GM12872 (cell line): ENCODE measurements at regions not wholly inside any gene's neighbourhood (a gene's known extent, or its start where the extent isn't known, plus 50 kb on each side); places are given as distances from the start of the nearest gene placed in this dataset.

Experiments
- TF ChIP-seq, protein P1 (sequence below): IDR thresholded peaks from 3 replicates; pipeline ENCODE4 v1.5.1; 2011; ENCODE audit warnings: low read depth, mild to moderate bottlenecking, low read length, moderate library complexity; ENCODE audit not compliant: insufficient read depth

DNA sequence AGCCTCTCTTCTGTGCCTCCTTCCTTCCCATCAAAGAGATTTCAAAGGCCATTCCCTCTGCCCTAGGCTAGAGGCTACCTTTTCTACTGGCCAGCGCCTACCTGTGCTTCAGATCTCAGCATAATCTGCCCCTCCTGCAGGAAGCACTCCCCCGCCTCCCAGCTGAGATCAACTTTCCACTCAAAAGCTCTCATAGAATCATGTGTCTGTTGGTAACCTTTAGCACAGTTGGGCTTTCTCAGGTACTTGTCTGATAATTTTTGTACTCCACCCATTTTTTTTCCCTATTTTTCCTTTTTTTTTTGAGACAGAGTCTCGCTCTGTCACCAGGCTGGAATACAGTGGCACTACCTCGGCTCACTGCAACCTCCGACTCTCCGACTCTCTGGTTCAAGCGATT lies 231.0 kb upstream of the PRSS58 start:
- TF ChIP-seq, protein P1, sequence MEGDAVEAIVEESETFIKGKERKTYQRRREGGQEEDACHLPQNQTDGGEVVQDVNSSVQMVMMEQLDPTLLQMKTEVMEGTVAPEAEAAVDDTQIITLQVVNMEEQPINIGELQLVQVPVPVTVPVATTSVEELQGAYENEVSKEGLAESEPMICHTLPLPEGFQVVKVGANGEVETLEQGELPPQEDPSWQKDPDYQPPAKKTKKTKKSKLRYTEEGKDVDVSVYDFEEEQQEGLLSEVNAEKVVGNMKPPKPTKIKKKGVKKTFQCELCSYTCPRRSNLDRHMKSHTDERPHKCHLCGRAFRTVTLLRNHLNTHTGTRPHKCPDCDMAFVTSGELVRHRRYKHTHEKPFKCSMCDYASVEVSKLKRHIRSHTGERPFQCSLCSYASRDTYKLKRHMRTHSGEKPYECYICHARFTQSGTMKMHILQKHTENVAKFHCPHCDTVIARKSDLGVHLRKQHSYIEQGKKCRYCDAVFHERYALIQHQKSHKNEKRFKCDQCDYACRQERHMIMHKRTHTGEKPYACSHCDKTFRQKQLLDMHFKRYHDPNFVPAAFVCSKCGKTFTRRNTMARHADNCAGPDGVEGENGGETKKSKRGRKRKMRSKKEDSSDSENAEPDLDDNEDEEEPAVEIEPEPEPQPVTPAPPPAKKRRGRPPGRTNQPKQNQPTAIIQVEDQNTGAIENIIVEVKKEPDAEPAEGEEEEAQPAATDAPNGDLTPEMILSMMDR = no peak

DNA sequence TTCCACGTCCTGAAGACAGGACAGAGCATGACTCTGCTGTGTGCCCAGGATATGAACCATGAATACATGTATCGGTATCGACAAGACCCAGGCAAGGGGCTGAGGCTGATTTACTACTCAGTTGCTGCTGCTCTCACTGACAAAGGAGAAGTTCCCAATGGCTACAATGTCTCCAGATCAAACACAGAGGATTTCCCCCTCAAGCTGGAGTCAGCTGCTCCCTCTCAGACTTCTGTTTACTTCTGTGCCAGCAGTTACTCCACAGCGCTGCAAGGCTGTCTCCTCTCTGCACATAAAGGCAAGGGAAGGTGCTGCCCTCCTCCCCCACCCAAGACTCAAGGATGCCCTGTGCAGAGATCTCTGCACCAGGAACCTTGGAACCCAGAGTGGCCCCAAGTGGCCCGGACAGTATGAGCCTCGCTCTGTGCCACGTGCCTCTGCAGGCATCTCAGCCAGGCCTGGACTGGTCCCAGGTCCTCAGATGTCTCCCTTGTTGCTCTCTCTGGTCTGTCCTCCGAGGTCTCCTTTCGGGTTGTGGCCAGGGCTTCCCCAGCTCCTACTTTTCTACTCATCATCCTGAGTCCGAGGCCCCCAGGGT lies 230.3 kb upstream of the PRSS58 start:
- TF ChIP-seq, protein P1 = no peak

DNA sequence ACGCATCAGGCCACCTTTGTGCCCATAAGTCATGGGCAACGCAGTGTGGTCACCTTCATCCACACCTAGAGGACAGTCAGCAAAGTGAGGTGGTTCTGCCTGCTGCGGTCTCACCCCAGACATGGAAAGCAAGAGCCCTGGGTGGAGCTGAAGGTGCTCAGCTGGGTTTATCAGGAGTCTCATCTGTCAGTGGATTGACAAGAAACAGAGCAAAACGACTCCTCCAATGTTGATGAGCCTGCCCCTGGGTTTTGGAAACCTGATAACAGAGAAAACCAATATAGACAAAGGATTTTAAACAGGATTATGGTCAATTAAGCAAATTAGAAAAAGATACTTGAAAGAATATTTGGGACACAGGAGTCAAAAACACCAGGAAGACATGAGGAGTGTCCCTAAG lies 229.3 kb upstream of the PRSS58 start:
- TF ChIP-seq, protein P1 = no peak

DNA sequence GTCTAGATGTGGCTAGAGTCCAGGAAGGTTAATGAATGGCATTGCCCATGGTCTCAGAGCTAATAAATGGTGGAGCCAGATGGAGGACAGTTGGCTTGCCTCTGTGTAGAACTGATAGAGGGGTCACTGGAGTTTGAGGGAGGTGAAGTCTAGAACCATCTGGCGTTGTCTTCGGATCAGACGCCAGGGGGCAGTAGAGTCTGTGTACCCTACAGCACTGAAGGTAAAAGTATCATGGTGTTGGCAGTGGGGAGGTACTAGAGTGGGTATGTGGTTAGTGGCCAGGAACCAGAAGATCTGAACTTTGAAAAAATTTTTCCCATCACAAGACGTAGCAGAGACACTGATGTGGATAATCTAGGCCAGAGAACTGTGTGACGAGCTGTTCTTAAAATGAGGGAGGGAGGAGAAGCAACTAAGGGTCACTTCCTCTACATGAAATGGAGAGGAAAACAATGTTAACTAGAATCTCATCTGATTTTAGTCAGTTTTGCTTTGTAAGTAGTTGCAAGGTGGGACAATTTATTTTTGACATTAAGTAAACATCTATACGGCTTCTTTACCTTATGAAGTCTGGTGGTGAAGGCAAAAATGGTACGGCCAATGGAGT lies 227.9 kb upstream of the PRSS58 start:
- TF ChIP-seq, protein P1 = peak; percentile 60; the same call in 2 of the 3 replicates

DNA sequence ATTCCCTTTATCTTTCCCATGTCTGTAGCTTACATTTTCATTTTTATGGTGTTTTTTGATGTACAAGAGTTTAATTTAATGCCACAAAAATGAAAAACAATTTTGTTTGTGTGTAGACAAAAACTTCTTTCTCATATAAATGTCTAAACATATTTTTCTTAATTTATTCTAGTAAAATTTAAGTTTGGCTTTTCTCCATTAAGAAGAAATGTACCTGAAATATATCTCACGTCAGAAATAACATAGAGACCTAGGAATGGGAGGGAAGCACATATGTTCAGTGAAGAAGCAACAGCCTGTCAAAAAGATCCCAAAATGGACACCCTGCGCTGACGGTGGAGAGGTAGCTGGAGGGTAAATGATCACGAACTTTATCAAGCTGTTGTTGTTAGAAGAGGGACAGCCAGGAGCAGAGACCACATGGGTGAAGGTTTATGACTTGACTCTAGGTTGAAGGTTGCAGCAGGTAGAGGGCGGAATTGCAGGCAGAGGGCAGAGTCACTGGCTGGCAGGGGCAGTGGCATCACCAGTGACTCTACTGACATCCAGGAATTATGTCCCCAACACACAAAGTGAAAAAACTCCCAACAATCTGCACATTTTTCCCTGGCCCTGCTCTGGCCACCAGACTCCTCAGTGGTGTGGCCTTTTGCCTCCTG lies 225.9 kb upstream of the PRSS58 start:
- TF ChIP-seq, protein P1 = peak; percentile 10; the same call in 1 of the 3 replicates

DNA sequence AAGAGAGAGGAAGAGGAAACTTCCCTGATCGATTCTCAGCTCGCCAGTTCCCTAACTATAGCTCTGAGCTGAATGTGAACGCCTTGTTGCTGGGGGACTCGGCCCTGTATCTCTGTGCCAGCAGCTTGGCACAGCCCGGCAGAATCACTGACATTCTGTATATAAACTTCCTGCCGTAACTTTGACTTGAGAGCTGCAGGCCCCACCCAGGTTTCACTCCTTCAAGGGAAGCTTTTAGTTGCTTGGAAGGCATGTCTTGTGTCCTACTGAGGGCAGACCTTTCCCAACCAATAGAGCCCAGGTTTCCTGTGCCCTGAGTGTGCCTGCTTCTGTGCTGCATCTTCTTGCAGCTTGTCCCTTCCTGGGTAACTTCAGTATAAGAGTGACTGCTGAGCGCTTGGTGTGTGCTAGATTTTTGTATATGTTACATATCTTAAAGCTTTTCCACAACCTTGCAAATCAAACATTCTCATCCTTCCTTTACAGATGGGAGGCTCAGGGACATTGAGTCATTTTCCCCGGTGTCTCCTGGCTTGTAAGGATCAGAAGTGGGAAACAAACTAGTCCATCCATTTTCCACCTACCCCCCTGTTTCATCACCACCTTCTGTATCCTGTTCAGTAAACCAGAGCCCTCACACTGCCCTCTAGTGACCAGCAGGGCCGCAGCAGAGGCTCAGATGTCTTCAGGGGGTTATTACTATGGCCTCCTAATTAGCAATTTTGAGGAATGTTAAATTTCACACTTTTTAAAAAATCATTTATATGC lies 225.2 kb upstream of the PRSS58 start:
- TF ChIP-seq, protein P1 = peak; percentile 81

DNA sequence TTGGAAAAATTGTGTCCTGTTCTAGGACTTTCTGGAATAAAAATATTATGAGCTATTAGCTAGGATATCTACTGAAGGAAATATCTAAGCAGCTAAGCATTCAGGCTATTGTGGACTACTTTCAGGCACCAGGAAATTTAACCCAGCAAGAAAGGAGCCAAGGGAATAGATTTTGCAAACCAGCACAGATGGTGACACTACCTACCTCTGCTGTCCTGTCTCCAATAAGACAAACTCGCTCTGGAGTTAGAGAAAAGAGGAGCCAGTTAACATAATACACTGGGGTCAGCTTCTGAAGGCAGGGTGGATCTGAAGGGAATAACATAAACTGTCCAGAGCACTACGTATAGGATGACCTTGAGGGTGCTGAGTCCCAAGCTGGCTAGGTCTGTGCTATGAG lies 223.7 kb upstream of the PRSS58 start:
- TF ChIP-seq, protein P1 = no peak
